ENCODE measurements at regions not wholly inside any gene's neighbourhood (a gene's known extent, or its start where the extent isn't known, plus 50 kb on each side); places are given as distances from the start of the nearest gene placed in this dataset.
"Not testable (repeated sequence)": the region's sequence is repeated elsewhere in the genome, so short reads cannot be mapped to it uniquely, and the experiment has no call there.

DNA sequence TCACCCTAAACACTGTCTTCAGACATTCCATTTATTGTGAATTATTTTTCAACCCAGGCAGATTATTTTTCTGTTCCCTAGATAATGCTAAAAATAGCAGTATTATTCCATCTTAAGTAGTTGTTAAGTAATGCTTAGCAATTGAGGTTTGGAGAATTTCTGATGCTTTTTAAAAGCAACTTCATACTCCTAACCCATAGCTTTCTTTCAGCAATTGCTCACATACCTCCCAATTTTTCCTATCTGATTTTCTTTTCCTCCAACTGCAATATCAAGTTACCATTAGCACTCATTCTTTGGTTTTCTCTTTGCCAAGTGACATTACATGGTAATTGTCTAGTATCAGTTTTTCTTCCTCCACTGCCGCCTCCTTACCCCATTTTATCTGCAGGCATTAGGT, 104.7 kb downstream of the GPR85 start:
- no peaks in the 10 kb centered on the region for H3K4me1 ChIP-seq (ENCODE audit: control insufficient read depth, insufficient read depth, low read length)
- H3K9me3 ChIP-seq (ENCODE audit: control insufficient read depth, low read depth, low read length) = no peaks in the 10 kb centered on the region
- no peak for DNase-seq
- H3K4me3 ChIP-seq (ENCODE audit: low read length) = no peak overlapping the region
- no peak overlapping the region for H3K27ac ChIP-seq (ENCODE audit: low read length)
- WGBS (ENCODE audit: insufficient coverage, low lambda C conversion rate) = no CpG with 5 or more reads among the region's 1 CpG
- H3K27me3 ChIP-seq (ENCODE audit: control insufficient read depth, insufficient read depth, low read length) = no peaks in the 10 kb centered on the region
- no peaks in the 10 kb centered on the region for H3K36me3 ChIP-seq (ENCODE audit: control insufficient read depth, insufficient read depth, low read length)

- not testable (repeated sequence) for H3K9me3 ChIP-seq (ENCODE audit: control insufficient read depth, low read depth, low read length); H3K4me1 ChIP-seq (ENCODE audit: control insufficient read depth, insufficient read depth, low read length); H3K27ac ChIP-seq (ENCODE audit: low read length); DNase-seq; H3K36me3 ChIP-seq (ENCODE audit: control insufficient read depth, insufficient read depth, low read length); H3K27me3 ChIP-seq (ENCODE audit: control insufficient read depth, insufficient read depth, low read length); H3K4me3 ChIP-seq (ENCODE audit: low read length)
- no CpG with 5 or more reads among the region's 3 CpGs for WGBS (ENCODE audit: insufficient coverage, low lambda C conversion rate)
Measured at GRCh38 chr7:112979055-112979454, 107.6 kb downstream of the GPR85 start.

GRCh38 chr7:112977244-112977955, 109.2 kb downstream of the GPR85 start:
- WGBS (ENCODE audit: insufficient coverage, low lambda C conversion rate) = no CpG with 5 or more reads among the region's 8 CpGs
- H3K9me3 ChIP-seq (ENCODE audit: control insufficient read depth, low read depth, low read length); H3K27me3 ChIP-seq (ENCODE audit: control insufficient read depth, insufficient read depth, low read length); H3K27ac ChIP-seq (ENCODE audit: low read length); H3K4me3 ChIP-seq (ENCODE audit: low read length); DNase-seq; H3K4me1 ChIP-seq (ENCODE audit: control insufficient read depth, insufficient read depth, low read length); H3K36me3 ChIP-seq (ENCODE audit: control insufficient read depth, insufficient read depth, low read length): not testable (repeated sequence)

DNA sequence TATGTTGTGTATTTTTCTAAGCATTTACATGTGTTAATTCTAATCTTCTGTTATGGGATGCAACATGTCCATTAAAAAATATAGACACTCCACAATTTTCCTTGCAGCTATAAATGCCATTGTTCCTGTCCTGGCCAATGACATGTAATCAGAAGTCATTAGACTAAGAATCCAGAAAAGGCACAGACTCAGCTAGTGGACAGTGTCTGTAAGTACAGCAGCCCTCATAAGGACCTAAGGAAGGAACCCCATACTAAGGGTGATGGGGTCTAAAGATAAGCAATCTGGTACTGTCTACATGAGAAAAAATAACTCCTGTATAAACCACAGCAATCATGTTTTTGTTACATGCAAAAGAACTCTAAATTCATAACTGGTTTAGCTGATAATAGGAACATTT, 115.9 kb downstream of the GPR85 start:
- no peaks in the 10 kb centered on the region for H3K4me1 ChIP-seq (ENCODE audit: control insufficient read depth, insufficient read depth, low read length)
- no peak for DNase-seq
- H3K36me3 ChIP-seq (ENCODE audit: control insufficient read depth, insufficient read depth, low read length) = no peaks in the 10 kb centered on the region
- no peaks in the 10 kb centered on the region for H3K27me3 ChIP-seq (ENCODE audit: control insufficient read depth, insufficient read depth, low read length)
- no peaks in the 10 kb centered on the region for H3K9me3 ChIP-seq (ENCODE audit: control insufficient read depth, low read depth, low read length)
- H3K27ac ChIP-seq (ENCODE audit: low read length) = no peak overlapping the region
- H3K4me3 ChIP-seq (ENCODE audit: low read length) = no peak overlapping the region

GRCh38 chr7:112969946-112970345, 116.7 kb downstream of the GPR85 start:
- no peaks in the 10 kb centered on the region for H3K36me3 ChIP-seq (ENCODE audit: control insufficient read depth, insufficient read depth, low read length)
- no peaks in the 10 kb centered on the region for H3K27me3 ChIP-seq (ENCODE audit: control insufficient read depth, insufficient read depth, low read length)
- no peaks in the 10 kb centered on the region for H3K4me1 ChIP-seq (ENCODE audit: control insufficient read depth, insufficient read depth, low read length)
- WGBS (ENCODE audit: insufficient coverage, low lambda C conversion rate) = 100% methylated on average over 1 of the region's 1 CpG
- no peak overlapping the region for H3K4me3 ChIP-seq (ENCODE audit: low read length)
- no peak for DNase-seq
- no peak overlapping the region for H3K27ac ChIP-seq (ENCODE audit: low read length)
- no peaks in the 10 kb centered on the region for H3K9me3 ChIP-seq (ENCODE audit: control insufficient read depth, low read depth, low read length)

DNA sequence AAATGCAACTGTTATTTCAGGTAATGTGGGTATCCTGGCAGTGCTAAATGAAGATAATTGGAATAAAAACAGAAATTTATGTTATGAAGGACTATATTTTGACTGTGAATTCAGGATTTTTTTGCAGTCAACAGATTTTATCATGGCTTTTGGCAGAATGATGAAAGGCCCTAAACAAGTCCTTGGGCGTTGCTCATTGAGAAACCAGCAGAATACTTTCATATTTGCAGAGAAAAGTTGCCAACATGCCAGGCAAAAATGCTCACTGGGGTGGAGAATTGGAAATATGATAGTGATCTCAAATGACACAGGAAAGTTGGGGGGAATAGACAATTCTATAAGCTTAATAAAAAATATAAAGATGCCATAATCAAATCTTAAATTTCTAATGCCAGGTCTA, 121.1 kb downstream of the GPR85 start:
- H3K27ac ChIP-seq (ENCODE audit: low read length) = no peak overlapping the region
- H3K4me3 ChIP-seq (ENCODE audit: low read length) = no peak overlapping the region
- no peak for DNase-seq
- no peaks in the 10 kb centered on the region for H3K27me3 ChIP-seq (ENCODE audit: control insufficient read depth, insufficient read depth, low read length)
- H3K9me3 ChIP-seq (ENCODE audit: control insufficient read depth, low read depth, low read length) = no peaks in the 10 kb centered on the region
- no CpG with 5 or more reads among the region's 1 CpG for WGBS (ENCODE audit: insufficient coverage, low lambda C conversion rate)
- H3K36me3 ChIP-seq (ENCODE audit: control insufficient read depth, insufficient read depth, low read length) = no peaks in the 10 kb centered on the region
- H3K4me1 ChIP-seq (ENCODE audit: control insufficient read depth, insufficient read depth, low read length) = no peaks in the 10 kb centered on the region

DNA sequence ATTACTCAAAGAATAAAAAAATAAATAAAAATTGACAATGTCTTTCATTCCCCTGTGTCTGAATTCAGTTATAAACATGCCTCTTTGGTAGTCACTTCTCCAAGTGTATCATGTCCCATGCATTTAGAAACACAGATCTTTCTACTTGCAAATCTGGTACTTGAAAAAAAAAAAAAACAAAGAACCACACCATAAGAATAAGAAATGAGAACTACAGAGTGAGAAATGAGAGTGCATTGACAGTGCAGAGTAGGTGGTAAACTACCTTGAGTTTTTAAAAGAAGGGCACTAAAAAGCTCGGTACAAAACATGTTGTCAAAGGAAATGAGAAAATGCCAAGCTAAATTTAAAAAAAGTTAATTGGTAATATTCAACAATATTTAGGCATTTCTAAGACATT, 123.0 kb downstream of the GPR85 start:
- Histone ChIP-seq H3K4me1 (ENCODE audit: control insufficient read depth, insufficient read depth, low read length) (no peaks in the 10 kb centered on the region), H3K4me3 (ENCODE audit: low read length) (no peak overlapping the region), H3K27me3 (ENCODE audit: control insufficient read depth, insufficient read depth, low read length) (no peaks in the 10 kb centered on the region), H3K27ac (ENCODE audit: low read length) (no peak overlapping the region), H3K36me3 (ENCODE audit: control insufficient read depth, insufficient read depth, low read length) (no peaks in the 10 kb centered on the region), H3K9me3 (ENCODE audit: control insufficient read depth, low read depth, low read length) (no peaks in the 10 kb centered on the region)
- 100% methylated on average over 1 of the region's 1 CpG for WGBS (ENCODE audit: insufficient coverage, low lambda C conversion rate)
- no peak for DNase-seq

DNA sequence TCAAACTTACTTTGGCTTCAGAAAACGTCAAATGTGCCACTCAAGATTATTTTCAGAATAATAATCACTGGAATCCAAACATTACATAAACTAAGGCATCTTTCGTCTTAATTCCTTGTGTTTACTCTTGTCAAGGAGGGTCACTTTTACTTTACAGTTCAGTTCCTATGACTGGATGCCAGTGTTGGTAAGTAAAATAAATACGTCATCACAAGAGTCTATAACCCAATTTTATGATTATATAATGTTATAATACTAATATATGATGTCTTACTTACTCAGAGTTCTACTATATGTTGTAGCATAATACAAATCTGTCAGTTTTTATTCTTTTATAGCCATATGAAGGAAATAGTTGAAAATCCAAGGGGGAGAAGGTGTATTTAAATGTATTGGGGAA, 123.8 kb downstream of the GPR85 start:
- Histone ChIP-seq H3K4me3 (ENCODE audit: low read length) (no peak overlapping the region), H3K9me3 (ENCODE audit: control insufficient read depth, low read depth, low read length) (no peaks in the 10 kb centered on the region), H3K27ac (ENCODE audit: low read length) (no peak overlapping the region), H3K36me3 (ENCODE audit: control insufficient read depth, insufficient read depth, low read length) (no peaks in the 10 kb centered on the region), H3K27me3 (ENCODE audit: control insufficient read depth, insufficient read depth, low read length) (no peaks in the 10 kb centered on the region), H3K4me1 (ENCODE audit: control insufficient read depth, insufficient read depth, low read length) (no peaks in the 10 kb centered on the region)
- no peak for DNase-seq
- 60% methylated on average over 2 of the region's 3 CpGs for WGBS (ENCODE audit: insufficient coverage, low lambda C conversion rate)

DNA sequence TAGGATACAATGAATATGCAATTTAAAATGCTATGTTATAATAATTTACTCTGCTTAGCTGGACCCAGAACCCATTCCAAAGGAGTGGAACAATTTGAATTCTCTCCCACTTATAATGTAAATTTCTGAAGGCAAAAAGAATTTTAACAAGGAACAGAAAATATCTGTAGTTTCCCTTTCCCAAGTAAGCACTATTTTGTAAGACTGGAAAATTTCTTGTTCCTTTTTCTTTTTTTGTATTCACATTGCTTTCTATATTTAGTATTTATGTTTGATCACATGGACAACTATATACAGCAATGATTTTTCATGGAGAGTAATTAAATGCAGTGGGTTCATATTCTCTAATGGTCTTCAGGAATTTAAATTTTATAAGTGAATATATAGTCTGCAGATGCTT, 127.4 kb downstream of the GPR85 start:
- H3K27me3 ChIP-seq (ENCODE audit: control insufficient read depth, insufficient read depth, low read length) = no peaks in the 10 kb centered on the region
- no peak for DNase-seq
- H3K4me3 ChIP-seq (ENCODE audit: low read length) = no peak overlapping the region
- no peaks in the 10 kb centered on the region for H3K36me3 ChIP-seq (ENCODE audit: control insufficient read depth, insufficient read depth, low read length)
- no peaks in the 10 kb centered on the region for H3K4me1 ChIP-seq (ENCODE audit: control insufficient read depth, insufficient read depth, low read length)
- H3K9me3 ChIP-seq (ENCODE audit: control insufficient read depth, low read depth, low read length) = no peaks in the 10 kb centered on the region
- no peak overlapping the region for H3K27ac ChIP-seq (ENCODE audit: low read length)

GRCh38 chr7:112958775-112959174, 127.9 kb downstream of the GPR85 start:
- no peaks in the 10 kb centered on the region for H3K27me3 ChIP-seq (ENCODE audit: control insufficient read depth, insufficient read depth, low read length)
- H3K27ac ChIP-seq (ENCODE audit: low read length) = no peak overlapping the region
- no peak for DNase-seq
- no peaks in the 10 kb centered on the region for H3K4me1 ChIP-seq (ENCODE audit: control insufficient read depth, insufficient read depth, low read length)
- H3K36me3 ChIP-seq (ENCODE audit: control insufficient read depth, insufficient read depth, low read length) = no peaks in the 10 kb centered on the region
- no peaks in the 10 kb centered on the region for H3K9me3 ChIP-seq (ENCODE audit: control insufficient read depth, low read depth, low read length)
- H3K4me3 ChIP-seq (ENCODE audit: low read length) = no peak overlapping the region

DNA sequence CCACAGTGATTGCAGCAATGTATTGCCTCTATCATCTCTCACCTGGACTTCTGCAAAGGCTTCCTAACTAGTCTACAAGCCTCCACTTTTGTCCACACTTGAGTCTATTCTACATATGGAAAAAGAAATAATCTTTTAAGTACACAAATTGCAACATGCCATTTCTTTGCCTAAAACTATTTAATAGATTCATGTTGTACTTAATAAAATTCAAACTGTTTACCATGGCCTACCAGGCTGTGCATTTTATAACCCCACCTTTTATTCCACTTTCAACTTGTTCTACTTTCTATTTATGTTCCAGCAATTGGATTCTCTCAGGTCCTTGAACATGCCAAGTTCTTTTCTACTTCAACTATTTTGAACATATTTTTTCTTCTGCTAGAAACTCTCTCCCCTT, 128.7 kb downstream of the GPR85 start:
- no peaks in the 10 kb centered on the region for H3K36me3 ChIP-seq (ENCODE audit: control insufficient read depth, insufficient read depth, low read length)
- H3K27me3 ChIP-seq (ENCODE audit: control insufficient read depth, insufficient read depth, low read length) = no peaks in the 10 kb centered on the region
- no peak overlapping the region for H3K4me3 ChIP-seq (ENCODE audit: low read length)
- H3K9me3 ChIP-seq (ENCODE audit: control insufficient read depth, low read depth, low read length) = no peaks in the 10 kb centered on the region
- no peak for DNase-seq
- H3K4me1 ChIP-seq (ENCODE audit: control insufficient read depth, insufficient read depth, low read length) = no peaks in the 10 kb centered on the region
- H3K27ac ChIP-seq (ENCODE audit: low read length) = no peak overlapping the region

Measured in large intestine (tissue), 3 donors.